HG02840 (cell line): ENCODE measurements at regions not wholly inside any gene's neighbourhood (a gene's known extent, or its start where the extent isn't known, plus 50 kb on each side); places are given as distances from the start of the nearest gene placed in this dataset.
"Not testable (repeated sequence)": the region's sequence is repeated elsewhere in the genome, so short reads cannot be mapped to it uniquely, and the experiment has no call there.

Source experiments
- ATAC-seq: cut with Tn5 transposase; IDR thresholded peaks from one replicate; pipeline ENCODE4 v1.9.1; 2021; ENCODE audit warnings: mild to moderate bottlenecking, moderate library complexity, moderate number of reproducible peaks; ENCODE audit not compliant: unreplicated experiment, low FRiP score

GRCh38 chr5:77871946-77872345, 95.8 kb upstream of the TBCA start:
- no peak for ATAC-seq

DNA sequence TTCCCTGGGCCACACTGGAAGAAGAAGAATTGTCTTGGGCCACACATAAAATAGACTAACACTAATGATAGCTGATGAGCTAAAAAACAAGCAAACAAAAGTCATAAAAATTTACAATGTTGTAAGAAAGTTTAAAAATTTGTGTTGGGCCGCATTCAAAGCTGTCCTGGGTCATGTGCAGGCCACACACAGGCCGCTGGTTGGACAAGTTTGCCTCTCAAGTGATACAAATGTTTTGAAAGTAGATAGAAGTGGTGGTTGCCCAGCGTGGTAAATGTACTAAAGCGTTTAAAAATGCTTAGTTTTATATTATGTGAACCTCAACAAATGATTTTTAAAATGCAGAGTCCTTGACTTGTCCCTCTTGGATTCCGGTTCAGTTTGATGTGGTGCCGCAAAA, 94.9 kb upstream of the TBCA start:
- ATAC-seq: no peak

- no peak for ATAC-seq
These were observed 93.1 kb upstream of the TBCA start for GRCh38 chr5:77869116-77869798.

GRCh38 chr5:77867914-77868313, 91.8 kb upstream of the TBCA start:
- ATAC-seq: no peak

GRCh38 chr5:77867194-77867691, 91.1 kb upstream of the TBCA start:
- ATAC-seq: no peak

DNA sequence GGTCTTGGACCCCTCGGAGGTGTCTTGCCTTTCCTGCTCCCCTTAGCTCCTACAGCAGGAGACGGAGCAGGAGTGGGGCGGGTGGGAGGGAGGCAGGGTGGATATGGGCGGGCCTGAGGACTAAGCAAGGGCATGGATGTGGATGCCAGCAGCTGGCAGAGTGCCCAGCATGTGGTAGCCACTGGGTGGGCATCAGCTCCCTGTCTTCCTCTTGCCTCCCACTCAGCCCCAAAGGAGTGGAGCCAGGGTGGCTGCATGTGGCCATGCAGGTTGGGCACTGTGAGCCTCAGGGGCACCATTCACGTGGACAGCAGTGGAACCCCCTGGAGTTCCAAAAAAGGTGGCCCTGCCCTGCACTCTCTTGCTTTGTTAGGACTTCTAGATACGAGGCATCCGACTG, 90.1 kb upstream of the TBCA start:
- no peak for ATAC-seq

DNA sequence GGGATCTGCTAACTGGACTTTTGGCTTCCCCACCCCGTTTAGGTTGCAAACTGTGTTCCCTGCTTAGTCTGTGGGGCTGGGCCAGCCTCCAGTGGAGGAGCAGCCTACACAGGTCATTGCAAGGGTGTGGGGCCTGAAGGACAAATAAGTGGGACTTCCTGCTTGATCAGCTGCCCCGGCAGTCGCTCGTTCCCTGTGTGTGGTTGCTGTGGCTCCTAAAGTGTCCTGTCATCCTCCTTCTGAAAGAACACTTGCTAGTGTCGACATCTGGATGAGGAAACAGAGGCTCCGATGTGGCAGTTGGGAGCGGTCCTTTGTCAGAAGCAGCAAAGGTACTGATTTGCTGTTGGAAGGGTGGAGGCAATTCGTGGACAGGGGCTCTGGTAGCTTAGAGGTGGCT, 88.9 kb upstream of the TBCA start:
- no peak for ATAC-seq

DNA sequence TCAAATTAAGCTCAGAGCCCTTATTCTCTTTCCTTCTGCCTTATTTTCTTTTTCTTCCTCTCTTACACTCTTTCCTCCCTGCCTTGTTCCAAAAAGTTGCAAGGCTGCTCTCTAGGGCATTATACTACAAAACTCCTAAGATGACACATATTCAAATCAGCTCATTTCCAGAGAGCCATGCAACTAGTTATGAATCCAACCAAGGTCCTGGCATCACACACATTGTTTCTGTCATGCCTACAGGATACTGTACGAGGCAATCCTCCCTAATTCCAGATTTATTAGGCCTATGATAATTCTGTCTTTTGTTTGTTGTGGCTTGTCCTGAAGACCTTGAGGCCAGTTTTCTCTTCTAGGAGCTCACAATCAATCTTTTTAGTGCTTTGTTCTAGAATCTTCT, 87.0 kb upstream of the TBCA start:
- ATAC-seq: no peak

DNA sequence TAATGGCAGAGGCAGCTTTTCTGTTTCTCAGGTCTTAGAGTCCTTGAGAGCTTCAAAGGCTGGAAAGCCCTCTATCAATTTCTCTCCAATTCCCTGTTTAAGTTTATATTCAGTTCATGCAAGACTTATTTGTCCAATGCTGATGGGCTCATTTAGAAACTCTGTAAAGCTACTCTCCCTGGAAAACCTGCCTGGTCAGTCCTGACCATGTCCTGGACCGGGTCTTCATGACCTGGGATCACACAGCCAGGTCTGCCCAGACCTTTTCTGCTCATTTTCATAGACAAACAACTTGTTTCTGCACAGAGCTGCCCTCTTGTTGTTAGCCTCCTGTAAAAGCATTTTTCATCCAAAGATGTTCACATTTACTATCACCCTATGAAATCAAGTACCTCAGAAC, 85.4 kb upstream of the TBCA start:
- no peak for ATAC-seq

GRCh38 chr5:77859306-77859705, 83.2 kb upstream of the TBCA start:
- no peak for ATAC-seq

DNA sequence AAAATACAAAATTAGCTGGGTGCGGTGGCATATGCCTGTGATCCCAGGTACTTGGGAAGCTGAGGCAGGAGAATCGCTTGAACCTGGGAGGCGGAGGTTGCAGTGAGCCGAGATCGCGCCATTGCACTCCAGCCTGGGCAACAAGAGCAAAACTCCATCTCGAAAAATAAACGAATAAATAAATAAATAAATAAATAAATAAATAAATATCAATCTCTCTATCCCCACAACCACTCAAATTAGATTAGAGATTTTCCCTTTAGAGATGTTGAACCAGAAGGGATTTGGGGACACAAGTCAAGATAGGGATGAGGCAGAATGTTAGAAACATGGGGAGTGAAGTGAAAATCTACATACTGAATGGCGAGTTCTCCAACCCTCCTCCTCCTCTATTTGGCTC, 82.5 kb upstream of the TBCA start:
- ATAC-seq: not testable (repeated sequence)

DNA sequence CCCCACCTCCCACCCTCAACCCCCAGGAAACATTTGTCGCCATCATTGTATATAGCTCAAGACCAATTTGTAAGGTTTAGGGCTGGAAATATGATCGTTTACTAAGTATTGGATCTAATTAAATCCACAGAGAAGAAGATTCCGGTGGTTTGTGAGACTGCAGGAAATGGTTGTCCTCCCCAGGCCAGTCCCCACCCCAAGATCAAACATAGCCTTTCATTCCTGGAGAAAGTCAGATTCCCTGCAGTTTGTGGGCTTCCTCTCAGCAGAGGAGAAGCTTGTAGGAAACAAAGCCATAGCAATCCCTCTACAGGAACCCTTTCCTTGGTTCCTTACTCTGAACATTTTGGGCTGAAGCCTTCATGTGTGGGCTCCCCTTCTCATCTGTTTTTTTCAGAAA, 79.2 kb upstream of the TBCA start:
- no peak for ATAC-seq

GRCh38 chr5:77853353-77853907, 77.3 kb upstream of the TBCA start:
- ATAC-seq: no peak

GRCh38 chr5:77852514-77853352, 76.6 kb upstream of the TBCA start:
- no peak for ATAC-seq

GRCh38 chr5:77852068-77852513, 76.0 kb upstream of the TBCA start:
- ATAC-seq: no peak

DNA sequence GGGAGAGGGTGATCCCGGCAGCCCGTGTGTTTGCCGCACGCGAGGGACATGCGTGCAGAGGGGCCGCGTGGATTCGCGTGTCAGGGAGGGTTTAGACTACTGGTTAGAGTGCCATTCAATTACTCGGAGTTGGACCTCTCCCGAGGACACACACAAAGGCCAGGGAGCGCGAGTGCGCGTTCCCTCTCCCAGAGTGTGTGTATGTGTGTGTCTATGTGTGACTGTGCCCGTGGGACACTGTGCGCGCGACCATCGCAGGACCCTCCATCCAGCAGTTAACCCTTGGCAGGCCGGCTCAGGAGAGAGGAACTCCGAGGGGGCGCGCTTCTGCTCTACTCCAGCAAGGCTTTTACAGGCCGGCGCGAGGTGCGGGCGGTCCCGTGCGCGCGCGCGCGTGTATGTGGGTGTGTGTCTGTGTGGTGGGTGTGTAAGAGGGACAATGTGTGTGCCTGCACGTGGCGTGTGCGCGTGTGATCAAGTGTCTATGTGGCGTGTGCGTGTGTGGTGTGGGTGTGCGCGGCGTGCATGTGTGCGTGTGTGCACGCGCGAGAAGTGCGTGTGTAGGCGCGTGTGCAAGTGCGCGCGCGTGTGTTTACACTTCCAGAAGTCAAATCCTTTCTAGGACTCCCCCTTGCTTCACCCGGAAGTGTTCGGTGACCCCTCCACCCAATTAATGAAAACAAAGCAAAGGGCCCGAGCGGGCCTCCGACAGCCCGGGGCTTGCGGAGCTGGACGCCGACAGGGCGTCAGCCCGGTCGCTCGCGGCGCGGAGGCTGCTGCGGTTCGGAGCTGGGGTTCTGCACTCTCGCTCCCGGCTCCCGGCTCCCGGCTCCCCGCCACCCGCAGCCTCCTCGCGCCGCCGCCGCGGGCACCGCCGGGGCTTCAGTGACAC, 75.3 kb upstream of the TBCA start:
- no peak for ATAC-seq

GRCh38 chr5:77850536-77851175, 74.5 kb upstream of the TBCA start:
- no peak for ATAC-seq

GRCh38 chr5:77849308-77849900, 73.3 kb upstream of the TBCA start:
- no peak for ATAC-seq

DNA sequence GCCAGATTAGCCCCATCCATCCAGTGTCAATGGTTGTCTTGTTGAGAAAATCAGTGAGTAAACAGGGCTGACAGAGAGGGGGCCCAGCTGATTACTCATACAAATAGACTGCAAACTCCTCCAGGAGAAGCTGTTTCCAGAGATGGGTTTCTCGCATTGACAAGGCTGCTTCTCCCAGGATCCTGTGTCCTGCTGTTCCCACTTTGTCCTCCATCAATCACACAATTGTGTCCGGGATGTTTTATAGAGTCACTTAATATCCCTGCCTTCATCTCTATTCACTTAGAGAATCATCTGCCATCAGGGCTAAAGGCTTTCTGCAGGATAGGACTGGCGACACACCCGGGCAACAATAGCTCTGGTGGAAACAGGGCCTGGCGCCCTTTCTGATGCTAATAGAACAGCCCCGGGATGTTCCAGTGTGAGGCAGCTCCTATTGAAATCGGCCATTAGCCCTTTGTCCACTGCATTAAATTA, 71.7 kb upstream of the TBCA start:
- ATAC-seq: no peak

- ATAC-seq: no peak
These were observed 71.0 kb upstream of the TBCA start for GRCh38 chr5:77847129-77847460.
